Hippocampal formation (tissue), 2 donors: ENCODE measurements at regions not wholly inside any gene's neighbourhood (a gene's known extent, or its start where the extent isn't known, plus 50 kb on each side); places are given as distances from the start of the nearest gene placed in this dataset.
"Not testable (repeated sequence)": the region's sequence is repeated elsewhere in the genome, so short reads cannot be mapped to it uniquely, and the experiment has no call there.

ENCODE experiments used
- DNase-seq, 2 donors: peaks; one replicate each; lab custom pipeline; 2025; lab: John Stamatoyannopoulos, UW

DNA sequence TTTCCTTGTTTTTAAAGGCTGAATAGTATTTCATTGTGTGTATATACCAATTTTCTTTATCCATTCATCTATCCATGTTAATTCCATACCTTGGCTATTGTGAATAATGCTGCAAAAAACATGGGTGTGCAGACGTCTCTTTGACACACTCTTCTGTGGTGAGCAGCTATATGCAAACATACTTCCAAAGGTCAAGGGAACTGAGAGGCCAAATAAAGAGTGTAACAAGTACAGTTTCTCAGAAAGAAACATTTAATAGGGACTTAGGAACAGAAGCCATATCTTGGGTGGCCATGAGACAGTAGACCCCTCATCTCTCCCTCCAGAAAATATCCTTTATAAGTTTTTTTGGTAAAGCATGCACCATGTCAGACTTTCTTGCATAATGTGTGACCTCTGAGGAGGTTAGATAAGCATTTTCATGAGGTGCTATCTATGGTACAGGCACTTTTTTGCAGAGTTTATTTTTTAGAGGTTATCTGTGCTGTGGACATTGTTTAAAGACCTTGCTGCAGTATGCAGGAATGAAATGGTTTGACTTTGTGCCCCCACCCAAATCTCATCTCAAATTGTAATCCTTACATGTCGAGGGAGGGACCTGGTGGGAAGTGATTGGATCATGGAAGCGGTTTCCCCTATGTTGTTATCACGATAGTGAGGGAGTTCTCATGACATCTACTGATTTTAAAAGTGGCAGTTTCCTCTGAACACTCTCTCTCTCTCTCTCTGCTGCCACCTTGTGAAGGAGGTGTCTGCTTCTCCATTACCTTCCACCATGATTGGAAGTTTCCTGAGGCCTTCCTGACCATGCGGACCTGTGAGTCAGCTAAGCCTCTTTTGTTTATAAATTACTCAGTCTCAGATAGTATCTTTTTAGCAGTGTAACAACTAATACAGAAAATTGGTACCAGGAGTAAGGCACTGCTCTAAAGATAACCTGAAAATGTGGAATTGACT is 1202.3 kb downstream of the GALC start:
- DNase-seq: no peak

DNA sequence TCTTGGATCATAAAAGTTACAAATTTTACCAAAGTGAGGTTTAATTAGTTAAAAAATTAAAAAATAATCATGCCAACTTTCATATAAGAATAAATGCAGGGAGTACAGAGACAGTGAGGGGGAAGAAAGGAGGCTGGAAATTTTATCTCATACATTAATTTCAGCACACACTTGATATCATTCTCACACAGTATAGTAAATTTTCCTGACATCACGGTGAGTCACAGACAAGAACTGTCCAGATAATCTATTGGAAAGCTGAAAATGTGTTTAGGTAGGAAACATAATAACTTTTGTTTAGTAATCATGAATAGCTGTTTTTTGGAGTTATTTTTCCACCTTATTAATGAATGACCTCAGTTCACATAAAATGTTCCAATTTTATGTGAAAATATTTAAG is 1204.8 kb downstream of the GALC start:
- DNase-seq: no peak

DNA sequence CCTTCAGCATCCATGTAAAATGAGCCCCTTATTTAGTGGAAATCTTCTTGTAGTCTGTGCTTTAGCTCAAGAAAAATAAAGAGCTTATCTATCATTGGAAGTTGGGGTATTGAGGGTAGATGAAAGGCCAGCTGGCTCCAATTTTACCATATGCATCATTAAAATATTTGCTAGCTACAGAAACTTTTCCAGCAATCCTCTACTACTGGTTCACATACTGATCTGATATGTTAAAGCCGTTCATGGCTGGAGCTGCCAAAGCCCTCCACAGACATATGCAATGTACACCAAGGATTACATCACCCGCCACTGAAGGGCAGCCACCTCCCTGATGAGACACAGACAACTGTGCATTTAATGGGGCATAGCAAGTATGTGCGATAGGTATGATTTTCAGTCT is 1205.3 kb downstream of the GALC start:
- DNase-seq: no peak

DNA sequence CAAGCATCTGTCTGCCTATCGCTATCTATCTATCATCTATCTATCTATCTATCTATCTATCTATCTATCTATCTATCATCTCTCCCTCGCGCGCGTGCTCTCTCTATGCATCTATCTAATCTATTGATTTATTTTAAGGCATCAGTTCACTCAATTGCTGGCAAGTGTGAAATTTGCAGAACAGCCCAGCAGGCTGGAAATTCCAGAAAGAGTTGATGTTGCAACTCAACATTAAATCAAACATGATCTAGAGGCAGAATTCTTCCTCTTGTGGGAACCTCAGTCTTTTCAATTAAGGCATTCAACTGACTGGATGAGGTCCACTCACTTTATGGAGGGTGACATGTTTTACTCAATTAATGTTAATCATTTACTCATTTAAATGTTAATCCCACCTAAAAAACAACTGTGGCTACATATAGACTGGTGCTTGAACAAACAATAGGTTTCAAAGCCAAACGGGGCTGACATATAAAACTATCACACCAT is 1210.8 kb downstream of the GALC start:
- DNase-seq: no peak

DNA sequence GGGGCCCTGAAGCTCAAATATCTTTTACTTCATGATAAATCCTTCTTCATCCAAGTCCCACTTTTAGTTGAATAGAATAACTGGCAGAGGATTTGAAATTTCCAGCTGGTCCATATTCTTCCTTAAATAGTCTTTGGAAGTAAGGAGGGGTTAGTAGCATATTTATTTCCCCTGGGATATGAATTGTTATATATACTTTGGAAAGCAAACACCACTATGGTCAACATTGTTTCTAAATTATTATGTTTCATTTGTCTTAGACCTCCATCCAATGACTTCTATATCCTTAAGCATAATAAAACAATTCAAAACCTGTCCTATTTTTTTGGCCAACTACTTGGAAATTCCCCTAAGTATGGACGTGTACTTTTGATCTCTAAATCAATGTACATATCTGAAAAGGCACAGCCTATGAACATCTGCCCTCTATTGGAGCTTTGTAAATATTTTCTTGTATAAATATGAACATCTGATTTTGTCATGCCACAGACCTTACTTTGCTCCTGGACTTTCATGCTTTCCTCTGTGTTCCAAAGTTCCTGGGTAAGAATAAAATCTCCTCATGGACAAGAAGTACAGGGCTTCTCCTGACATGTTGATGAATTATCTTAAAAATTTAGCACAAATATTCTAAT is 1212.0 kb downstream of the GALC start:
- DNase-seq: no peak

DNA sequence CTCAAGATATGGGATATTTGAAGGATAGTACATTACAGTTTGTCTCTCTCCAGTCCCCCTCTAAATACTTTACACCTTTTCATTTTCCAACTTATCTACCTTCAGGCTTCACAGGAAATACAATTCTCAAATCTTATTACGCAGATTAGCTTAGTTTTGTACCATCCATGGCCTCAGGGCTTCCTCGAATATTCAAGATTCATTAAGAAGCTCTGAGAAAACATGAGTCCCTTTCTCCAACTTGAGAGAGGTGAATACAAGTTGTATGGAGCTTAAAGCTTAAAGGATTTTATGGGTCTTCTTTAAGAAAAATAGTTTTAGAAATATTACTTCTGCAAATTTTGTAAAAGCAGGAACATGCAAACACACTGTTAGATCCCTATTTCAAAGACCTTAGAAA is 1212.5 kb downstream of the GALC start:
- DNase-seq: no peak

DNA sequence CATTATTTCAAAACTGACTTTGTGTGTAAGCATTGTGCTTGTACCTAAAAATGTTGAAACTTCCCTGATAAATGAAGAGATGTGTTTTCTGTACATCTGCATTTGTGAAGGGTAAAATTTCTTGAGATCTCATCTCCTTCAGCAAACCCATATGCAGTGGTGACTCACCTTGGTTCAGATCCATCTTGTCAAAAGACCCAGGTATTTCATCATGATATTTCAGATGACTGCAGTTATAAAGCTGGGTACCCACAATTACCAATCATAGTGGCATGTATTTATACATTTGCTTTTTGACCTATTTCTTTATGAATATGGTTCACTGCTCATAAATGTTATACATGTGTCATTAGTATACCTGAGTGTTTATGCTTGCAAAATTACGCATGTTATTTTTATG is 1213.6 kb downstream of the GALC start:
- no peak for DNase-seq

DNA sequence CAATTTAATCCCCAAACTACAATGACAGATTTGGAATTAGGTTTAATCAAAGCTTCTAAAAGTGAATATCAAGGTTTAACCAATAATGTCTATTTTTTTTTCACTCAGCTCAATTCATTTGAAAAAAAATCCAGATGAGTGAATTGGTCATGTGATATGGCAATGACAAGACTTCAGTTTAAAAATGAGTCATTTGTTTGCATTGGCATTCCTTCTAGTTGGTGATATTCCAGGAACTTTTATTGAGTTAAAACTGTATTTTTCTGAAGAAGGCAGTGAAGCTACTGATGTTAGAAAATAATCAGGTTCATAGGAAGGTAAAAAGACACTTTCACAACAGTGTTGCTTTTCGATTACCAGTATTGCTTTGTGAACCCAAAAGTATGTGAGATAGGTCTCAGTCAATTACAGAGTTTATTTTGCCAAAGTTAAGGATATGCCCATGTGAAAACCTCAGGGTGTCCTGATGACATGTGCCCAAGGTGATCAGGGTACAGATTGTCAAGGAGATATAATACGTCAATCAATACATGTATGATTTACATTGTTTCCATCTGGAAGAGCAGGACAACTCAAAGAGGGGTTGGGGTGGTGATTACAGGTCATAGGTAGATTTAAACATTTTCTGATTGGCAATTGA is 1214.9 kb downstream of the GALC start:
- DNase-seq: no peak

DNA sequence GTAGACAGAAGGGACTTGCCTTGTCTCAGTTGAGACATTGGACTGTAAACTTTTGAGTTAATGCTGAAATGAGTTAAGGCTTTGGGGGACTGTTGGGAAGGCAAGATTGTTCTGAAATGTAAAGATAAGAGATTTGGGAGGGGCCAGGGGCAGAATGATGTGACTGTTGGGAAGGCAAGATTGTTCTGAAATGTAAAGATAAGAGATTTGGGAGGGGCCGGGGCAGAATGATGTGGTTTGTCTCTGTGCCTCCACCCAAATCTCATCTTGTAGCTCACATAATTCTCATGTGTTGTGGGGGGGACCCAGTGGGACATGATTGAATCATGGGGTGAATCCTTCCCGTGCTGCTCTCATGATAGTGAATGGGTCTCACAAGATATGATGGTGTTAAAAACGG is 1217.1 kb downstream of the GALC start:
- DNase-seq: not testable (repeated sequence)

DNA sequence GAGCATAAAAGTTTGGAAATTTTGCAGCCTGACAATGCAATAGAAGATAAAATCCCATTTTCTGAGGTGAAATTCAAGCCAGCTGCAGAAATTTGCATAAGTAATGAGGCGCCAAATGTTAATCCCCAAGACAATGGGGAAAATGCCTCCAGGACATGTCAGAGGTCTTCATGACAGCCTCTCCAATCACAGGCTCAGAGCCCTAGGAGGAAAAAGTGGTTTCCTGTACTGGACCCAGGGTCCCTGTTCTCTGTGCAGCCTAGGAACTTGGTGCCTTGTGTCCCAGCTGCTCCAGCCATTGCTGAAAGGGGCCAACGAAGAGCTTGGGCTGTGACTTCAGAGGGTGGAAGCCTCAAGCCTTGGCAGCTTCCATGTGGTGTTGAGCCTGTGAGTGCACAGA is 1218.1 kb downstream of the GALC start:
- DNase-seq: no peak

DNA sequence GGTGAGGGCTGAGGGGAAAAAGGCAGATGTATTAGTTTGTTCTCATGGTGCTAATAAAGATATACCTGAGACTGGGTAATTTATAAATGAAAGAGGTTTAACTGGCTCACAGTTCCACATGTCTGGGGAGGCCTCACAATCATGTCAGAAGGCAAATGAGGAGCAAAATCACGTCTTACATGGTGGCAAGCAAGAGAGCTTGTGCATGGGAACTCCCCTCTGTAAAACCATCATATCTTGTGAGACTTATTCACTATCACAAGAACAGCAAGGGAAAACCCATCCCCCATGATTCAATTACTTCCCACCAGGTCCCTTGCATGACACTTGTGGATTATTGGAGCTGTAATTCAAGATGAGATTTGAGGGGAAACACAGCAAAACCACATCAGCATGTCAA is 1220.9 kb downstream of the GALC start:
- no peak for DNase-seq

DNA sequence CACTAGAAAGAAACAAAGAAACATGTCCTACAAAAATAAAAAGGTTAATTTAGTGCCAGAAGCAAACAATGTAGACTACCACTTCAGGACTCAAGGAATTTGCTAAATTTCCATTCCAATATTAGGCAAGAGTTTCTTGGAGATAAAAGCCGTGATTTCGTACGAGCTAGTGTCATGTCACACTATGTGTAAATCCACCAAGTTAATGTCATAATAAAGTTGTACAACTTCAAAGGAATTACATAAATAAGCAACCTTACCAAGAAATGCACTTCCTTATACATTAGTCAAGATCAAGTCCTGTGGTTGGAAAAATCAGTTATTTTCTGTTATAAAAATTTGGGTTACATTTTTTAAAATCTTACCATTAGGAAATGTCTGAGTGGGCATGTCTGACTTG is 1222.8 kb downstream of the GALC start:
- DNase-seq: no peak

DNA sequence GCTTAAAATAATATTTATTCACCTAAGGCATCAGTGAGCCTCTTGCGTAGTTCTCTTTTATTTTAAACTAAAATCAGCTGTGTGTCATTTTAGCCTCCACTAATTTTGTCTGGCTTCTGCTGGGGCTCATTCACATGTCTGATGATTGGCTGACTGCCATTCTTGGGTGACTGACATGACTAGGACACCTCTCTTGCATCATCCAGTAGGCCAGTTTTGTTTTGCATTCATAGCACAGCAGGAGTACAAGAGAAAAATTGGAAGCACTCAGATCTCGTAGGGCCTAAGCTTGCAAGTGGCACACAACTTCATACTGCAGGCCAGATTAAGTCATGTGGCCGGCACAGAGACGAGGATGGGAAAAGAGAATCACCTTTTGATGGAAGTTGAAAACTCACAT is 1226.5 kb downstream of the GALC start:
- DNase-seq: no peak

DNA sequence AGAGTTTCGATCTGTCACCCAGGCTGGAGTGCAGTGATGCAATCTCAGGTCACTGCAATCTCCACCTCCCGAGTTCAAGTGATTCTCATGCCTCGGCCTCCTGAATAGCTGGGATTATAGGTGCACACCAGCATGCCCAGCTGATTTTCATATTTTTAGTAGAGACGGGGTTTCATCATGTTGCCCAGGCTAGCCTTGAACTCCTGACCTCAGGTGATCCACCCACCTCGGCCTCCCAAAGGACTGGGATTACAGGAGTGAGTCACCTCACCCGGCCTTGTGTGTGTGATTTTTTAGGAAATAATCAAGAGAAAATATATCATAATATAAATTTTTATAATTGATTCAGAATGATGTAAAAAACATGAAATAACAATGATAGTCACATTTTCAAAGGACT is 1231.4 kb downstream of the GALC start:
- no peak for DNase-seq

DNA sequence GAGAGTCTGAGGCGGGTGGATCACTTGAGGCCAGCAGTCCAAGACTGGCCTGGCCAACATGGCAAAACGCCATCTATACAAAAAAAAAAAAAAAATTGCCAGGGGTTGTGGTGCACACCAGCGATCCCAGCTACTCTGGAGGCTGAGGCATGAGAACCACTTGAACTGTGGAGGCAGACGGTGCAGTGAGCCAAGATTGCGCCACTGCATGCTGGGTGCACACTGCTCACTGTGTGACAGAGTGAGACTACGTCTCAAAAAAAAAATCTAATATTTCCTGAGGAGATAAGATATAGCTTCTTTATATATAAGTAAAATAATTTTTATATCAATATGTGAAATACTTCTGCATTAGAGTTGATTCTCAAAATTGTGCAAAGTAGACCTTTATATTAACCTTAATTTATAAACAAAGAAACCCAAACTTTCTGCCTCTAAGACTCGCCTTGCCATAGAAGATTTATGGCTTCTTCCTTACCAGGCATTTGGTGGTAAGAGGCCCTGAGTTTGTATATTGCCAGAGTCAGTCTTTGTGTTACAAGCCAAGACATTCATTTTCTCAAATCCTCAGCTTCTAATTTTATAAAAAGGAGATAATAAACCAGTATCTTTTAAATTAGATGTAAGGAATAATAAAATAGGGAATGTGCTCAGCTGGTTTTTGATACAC is 1226.7 kb downstream of the FLRT2 start:
- DNase-seq: no peak

DNA sequence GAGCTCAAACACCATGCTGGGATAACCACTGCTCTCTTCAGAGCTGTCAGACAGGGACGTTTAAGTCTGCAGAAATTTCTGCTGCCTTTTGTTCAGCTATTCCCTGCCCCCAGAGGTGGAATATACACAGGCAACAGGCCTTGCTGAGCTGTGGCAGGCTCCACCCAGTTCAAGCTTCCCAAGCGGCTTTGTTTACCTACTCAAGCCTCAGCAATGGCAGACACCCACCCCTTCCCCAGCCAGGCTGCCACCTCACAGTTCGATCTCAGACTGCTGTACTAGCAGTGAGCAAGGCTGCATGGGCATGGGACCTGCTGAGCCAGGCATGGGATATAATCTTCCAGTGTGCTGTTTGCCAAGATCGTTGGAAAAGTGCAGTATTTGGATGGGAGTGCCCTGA is 1220.5 kb downstream of the FLRT2 start:
- not testable (repeated sequence) for DNase-seq

DNA sequence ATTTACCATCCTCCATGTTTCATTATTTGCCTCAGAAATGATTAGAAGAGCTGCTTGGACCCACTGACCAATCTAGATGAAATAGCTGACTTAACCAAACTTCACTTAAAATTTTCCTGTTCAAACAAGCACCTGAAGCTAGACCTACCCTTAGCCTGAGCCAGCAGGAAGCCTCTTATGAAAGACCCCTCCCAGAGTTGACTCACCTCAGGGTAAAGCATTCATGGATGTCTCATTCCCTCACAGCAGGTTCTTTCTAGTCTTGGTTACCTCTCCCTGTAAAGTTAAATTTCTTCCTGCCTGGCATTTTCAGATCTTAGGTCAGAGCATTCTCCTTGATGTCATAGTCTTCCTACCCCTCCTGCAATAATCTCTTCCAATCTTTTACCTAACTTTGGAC is 1209.8 kb downstream of the FLRT2 start:
- DNase-seq: no peak

DNA sequence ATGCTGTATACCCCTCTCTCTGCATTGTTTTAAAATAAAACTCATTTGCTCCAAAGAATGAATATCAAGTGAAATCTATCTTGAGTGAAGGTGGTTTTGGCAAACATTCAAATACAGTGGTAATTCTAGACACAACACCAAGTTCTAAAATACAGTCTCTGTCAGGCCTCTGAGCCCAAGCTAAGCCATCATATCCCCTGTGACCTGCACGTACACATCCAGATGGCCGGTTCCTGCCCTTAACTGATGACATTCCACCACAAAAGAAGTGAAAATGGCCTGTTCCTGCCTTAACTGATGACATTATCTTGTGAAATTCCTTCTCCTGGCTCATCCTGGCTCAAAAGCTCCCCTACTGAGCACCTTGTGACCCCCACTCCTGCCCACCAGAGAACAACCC is 1201.5 kb downstream of the FLRT2 start:
- DNase-seq: not testable (repeated sequence)

DNA sequence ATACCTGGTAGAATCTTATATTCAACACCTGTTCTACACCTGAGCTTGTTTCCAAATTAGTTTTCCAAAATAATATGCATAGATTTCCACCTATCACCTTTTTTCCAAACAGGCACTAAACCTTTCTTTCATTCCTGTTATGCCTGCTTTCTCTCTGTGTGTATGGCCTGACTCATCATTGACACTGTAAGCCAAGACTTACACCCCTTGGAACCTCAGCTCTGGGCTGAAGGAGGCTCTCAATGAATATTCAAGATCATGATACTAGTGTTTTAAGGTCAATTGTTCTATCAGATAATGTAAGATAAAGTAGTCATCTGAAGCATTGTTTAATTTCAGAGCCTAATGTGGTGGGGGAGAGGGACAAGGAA is 1193.3 kb downstream of the FLRT2 start:
- DNase-seq: no peak

DNA sequence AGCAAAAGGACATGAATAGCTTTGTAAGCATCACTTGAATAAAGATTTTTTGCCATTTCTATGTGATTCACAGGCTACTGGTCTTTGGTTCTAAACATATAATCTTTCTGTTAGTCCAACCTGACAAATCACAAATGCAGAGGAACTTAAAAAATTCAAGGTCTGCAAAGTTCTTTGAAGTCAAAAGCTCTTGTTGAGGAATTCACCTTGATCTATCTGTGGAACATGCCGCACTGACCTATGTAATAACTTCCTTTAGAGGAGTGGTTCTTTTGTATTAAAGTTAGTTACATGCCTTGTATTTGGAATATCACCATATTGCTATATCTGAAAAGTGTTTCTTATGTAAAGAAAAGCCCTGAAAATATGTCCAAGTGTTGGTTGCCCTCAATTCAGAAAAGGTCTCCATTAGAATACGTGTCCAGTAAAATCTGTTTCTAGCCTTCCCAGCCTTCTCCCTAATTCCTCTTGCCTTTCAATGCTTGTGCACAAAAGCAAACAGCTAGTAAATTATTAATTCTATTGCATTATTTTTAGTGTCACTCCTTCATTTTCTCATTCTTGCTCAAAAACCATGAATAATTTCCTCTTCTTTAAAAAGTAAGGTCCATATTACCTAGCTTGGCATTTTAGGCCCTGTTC is 1192.8 kb downstream of the FLRT2 start:
- DNase-seq: no peak

DNA sequence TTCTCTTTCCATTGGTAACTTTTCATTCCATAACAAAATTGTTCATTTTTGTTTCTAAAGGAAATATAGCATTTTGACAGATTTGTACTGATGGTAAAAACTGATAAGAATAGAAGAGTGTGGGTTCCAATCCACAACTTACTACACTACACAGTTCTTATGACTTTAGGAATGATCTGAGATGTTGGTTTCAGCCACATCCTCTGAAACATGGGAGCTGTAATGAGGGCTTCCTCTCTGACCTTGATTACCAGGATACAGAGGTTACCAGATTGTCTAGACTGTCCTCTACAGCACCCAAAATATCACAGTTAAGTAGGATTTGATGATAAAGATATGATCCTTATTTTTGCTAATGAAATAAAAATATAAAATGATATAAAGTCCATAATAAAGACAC is 1184.6 kb downstream of the FLRT2 start:
- no peak for DNase-seq

DNA sequence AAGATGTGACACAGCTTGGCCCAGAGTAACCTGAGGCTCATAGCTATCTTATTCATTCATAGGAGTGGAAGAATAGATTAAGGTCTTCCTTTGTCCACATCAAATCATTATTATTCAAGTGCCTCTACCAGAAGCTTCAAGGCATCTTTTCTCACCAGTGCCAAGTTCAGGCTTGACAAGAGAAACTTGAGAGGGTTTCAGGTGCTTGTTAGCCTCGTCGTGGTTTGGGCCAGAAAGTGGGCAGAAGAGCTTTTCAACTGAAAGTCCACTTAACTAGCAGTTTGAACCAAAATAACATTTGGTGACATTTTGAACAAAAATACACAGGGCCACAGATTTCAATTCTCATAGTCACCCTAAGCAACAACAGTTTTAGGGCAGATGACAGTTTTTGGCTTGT is 1184.2 kb downstream of the FLRT2 start:
- no peak for DNase-seq
